Transverse colon (tissue), 4 donors: ENCODE measurements at regions not wholly inside any gene's neighbourhood (a gene's known extent, or its start where the extent isn't known, plus 50 kb on each side); places are given as distances from the start of the nearest gene placed in this dataset.

Experiments used
- EP300 ChIP-seq: sonication (generic); formaldehyde crosslinking; IDR thresholded peaks from one replicate; pipeline ENCODE4 v1.6.1; 2017; ENCODE audit warnings: antibody characterized with exemption, low read depth
- POLR2A ChIP-seq: fragments of 450-650 bp; IDR thresholded peaks from one replicate; pipeline ENCODE4 v1.6.1; 2016; ENCODE audit warnings: antibody characterized with exemption, mild to moderate bottlenecking, moderate library complexity
- POLR2AphosphoS5 ChIP-seq, 3 donors: sonication (generic); formaldehyde crosslinking; IDR thresholded peaks; one replicate each; pipeline ENCODE4 v1.6.1; 2016; ENCODE audit warnings: antibody characterized with exemption in 3 of 3
- TF ChIP-seq, protein P1 (sequence below), 5 experiments: fragments of 200-600 bp in 3 of 5; fragments of 450-650 bp in 2 of 5; sonication (generic) in 3 of 5; IDR thresholded peaks; 1 replicate in 2 of 5; 2 replicates in 3 of 5; pipeline ENCODE4 v1.5.1; 2016 to 2017; ENCODE audit warnings: antibody characterized with exemption in 5 of 5, inconsistent platforms in 3 of 5, mild to moderate bottlenecking in 2 of 5, moderate library complexity in 1 of 5

DNA sequence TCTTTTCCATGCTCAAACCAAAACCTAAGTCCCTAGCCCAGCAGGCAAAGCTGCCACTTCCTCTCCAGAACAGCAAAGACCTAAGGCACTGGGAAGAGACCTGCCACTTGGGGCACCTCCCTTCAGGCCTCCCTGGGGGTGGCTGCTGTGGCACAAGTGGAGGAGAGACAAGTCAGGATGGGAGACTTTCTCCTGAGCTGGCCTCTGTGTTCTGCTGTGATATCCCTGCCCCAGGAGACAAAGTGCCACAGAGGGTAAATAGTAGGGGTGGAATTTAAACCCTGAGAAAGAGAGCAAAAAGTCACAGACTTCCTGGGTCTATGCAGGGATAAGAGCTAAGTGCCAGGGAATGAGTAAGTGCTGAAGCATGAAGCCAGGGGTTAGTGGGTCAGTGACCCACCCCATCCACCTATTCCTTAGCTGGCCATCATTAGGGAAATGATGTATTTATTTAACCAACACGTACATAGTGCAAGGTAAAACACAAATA is 84.2 kb downstream of the MRPL14 start:
- TF ChIP-seq, protein P1, sequence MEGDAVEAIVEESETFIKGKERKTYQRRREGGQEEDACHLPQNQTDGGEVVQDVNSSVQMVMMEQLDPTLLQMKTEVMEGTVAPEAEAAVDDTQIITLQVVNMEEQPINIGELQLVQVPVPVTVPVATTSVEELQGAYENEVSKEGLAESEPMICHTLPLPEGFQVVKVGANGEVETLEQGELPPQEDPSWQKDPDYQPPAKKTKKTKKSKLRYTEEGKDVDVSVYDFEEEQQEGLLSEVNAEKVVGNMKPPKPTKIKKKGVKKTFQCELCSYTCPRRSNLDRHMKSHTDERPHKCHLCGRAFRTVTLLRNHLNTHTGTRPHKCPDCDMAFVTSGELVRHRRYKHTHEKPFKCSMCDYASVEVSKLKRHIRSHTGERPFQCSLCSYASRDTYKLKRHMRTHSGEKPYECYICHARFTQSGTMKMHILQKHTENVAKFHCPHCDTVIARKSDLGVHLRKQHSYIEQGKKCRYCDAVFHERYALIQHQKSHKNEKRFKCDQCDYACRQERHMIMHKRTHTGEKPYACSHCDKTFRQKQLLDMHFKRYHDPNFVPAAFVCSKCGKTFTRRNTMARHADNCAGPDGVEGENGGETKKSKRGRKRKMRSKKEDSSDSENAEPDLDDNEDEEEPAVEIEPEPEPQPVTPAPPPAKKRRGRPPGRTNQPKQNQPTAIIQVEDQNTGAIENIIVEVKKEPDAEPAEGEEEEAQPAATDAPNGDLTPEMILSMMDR (IDR thresholded peaks at IDR 0.05), result no peak
- TF ChIP-seq POLR2A, result no peak
- TF ChIP-seq POLR2AphosphoS5 (IDR thresholded peaks at IDR 0.05), result no peak
- TF ChIP-seq EP300, result no peak
